ENCODE measurements at regions not wholly inside any gene's neighbourhood (a gene's known extent, or its start where the extent isn't known, plus 50 kb on each side); places are given as distances from the start of the nearest gene placed in this dataset.
"Not testable (repeated sequence)": the region's sequence is repeated elsewhere in the genome, so short reads cannot be mapped to it uniquely, and the experiment has no call there.

GRCh38 chr15:26007151-26007550 lies 144.0 kb upstream of the ATP10A start:
- no peak overlapping the region for H3K27ac ChIP-seq (ENCODE audit: low read depth, low read length)
- H3K27me3 ChIP-seq (ENCODE audit: control insufficient read depth, insufficient read depth, low read length): peaks cover 2% of the 10 kb centered on the region
- TF ChIP-seq, protein P1, sequence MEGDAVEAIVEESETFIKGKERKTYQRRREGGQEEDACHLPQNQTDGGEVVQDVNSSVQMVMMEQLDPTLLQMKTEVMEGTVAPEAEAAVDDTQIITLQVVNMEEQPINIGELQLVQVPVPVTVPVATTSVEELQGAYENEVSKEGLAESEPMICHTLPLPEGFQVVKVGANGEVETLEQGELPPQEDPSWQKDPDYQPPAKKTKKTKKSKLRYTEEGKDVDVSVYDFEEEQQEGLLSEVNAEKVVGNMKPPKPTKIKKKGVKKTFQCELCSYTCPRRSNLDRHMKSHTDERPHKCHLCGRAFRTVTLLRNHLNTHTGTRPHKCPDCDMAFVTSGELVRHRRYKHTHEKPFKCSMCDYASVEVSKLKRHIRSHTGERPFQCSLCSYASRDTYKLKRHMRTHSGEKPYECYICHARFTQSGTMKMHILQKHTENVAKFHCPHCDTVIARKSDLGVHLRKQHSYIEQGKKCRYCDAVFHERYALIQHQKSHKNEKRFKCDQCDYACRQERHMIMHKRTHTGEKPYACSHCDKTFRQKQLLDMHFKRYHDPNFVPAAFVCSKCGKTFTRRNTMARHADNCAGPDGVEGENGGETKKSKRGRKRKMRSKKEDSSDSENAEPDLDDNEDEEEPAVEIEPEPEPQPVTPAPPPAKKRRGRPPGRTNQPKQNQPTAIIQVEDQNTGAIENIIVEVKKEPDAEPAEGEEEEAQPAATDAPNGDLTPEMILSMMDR (IDR thresholded peaks at IDR 0.05; ENCODE audit: low read depth, low read length): no peak
- no peak overlapping the region for H3K4me3 ChIP-seq (ENCODE audit: low read depth, low read length)
- DNase-seq (ENCODE audit: low read depth, low spot score): no peak
- ChIA-PET POLR2A (no interaction called here), CTCF (no interaction called here)
- H3K9me3 ChIP-seq (ENCODE audit: control insufficient read depth, insufficient read depth, low read length): no peaks in the 10 kb centered on the region

DNA sequence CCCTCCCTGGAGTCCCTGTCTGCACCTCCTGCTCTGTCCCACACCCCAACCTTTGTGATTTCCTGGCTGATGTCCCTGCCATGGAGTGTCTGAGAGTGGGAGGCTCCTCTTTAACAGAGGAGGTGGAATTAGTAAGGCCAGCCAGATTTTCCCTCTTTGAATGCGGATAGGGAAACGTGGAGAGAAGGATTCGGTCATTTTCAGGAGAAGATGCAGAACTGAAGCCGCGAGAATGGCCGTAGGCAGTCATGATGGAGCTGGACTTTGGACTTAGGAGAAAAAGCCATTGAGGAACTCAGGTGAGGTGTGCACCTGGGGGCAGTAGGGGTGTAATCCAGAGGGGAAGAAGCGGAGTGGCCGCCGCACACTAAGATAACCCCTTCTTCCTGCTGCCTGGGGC lies 138.1 kb upstream of the ATP10A start:
- H3K27me3 ChIP-seq (ENCODE audit: control insufficient read depth, insufficient read depth, low read length): no peaks in the 10 kb centered on the region
- TF ChIP-seq, protein P1 (IDR thresholded peaks at IDR 0.05; ENCODE audit: low read depth, low read length): no peak
- CTCF ChIA-PET: no interaction called here
- POLR2A ChIA-PET: no interaction called here
- H3K9me3 ChIP-seq (ENCODE audit: control insufficient read depth, insufficient read depth, low read length): no peaks in the 10 kb centered on the region
- H3K4me3 ChIP-seq (ENCODE audit: low read depth, low read length): no peak overlapping the region
- no peak for DNase-seq (ENCODE audit: low read depth, low spot score)
- H3K27ac ChIP-seq (ENCODE audit: low read depth, low read length): no peak overlapping the region

- Histone ChIP-seq H3K9me3 (ENCODE audit: control insufficient read depth, insufficient read depth, low read length) (peaks cover 8% of the 10 kb centered on the region), H3K27ac (ENCODE audit: low read depth, low read length) (no peak overlapping the region), H3K27me3 (ENCODE audit: control insufficient read depth, insufficient read depth, low read length) (no peaks in the 10 kb centered on the region), H3K4me3 (ENCODE audit: low read depth, low read length) (no peak overlapping the region)
- ChIA-PET POLR2A (no interaction called here), CTCF (no interaction called here)
- DNase-seq (ENCODE audit: low read depth, low spot score): no peak
- TF ChIP-seq, protein P1 (IDR thresholded peaks at IDR 0.05; ENCODE audit: low read depth, low read length): no peak
Observed at GRCh38 chr15:25993506-25993905, 130.4 kb upstream of the ATP10A start.

DNA sequence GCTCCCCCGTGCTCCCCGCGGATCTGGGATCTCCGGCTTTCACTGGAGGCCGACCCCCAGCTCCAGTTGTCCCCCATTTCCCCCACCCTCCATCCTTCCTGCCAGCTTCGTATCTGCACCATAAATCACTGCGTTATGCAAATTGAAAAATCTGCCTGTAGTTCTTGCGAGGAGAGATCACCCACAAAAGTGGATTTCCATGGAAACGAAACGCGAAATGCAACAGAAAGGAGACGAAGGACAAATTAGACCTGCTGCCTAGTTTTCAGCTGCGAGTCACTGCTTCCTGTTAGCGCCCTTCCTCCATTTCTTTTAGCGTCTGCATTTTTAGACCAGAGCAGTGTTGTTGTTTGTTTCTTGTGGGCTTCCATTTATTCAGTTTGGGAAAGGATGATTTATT lies 127.1 kb upstream of the ATP10A start:
- POLR2A ChIA-PET: no interaction called here
- TF ChIP-seq, protein P1 (IDR thresholded peaks at IDR 0.05; ENCODE audit: low read depth, low read length): no peak

GRCh38 chr15:25989327-25989726 lies 126.2 kb upstream of the ATP10A start:
- ChIA-PET CTCF (no interaction called here), POLR2A (no interaction called here)
- TF ChIP-seq, protein P1 (IDR thresholded peaks at IDR 0.05; ENCODE audit: low read depth, low read length): no peak
- Histone ChIP-seq H3K9me3 (ENCODE audit: control insufficient read depth, insufficient read depth, low read length) (peaks cover 8% of the 10 kb centered on the region), H3K4me3 (ENCODE audit: low read depth, low read length) (no peak overlapping the region), H3K27ac (ENCODE audit: low read depth, low read length) (no peak overlapping the region), H3K27me3 (ENCODE audit: control insufficient read depth, insufficient read depth, low read length) (no peaks in the 10 kb centered on the region)
- DNase-seq (ENCODE audit: low read depth, low spot score): no peak

More for the DNA sequence above, 127.1 kb upstream of the ATP10A start:
- no peak for DNase-seq (ENCODE audit: low read depth, low spot score)
- Histone ChIP-seq H3K27me3 (ENCODE audit: control insufficient read depth, insufficient read depth, low read length) (no peaks in the 10 kb centered on the region), H3K4me3 (ENCODE audit: low read depth, low read length) (no peak overlapping the region), H3K9me3 (ENCODE audit: control insufficient read depth, insufficient read depth, low read length) (peaks cover 8% of the 10 kb centered on the region), H3K27ac (ENCODE audit: low read depth, low read length) (no peak overlapping the region)
- CTCF ChIA-PET: no interaction called here

- H3K4me3 ChIP-seq (ENCODE audit: low read depth, low read length); CTCF ChIA-PET; H3K9me3 ChIP-seq (ENCODE audit: control insufficient read depth, insufficient read depth, low read length); DNase-seq (ENCODE audit: low read depth, low spot score); H3K27me3 ChIP-seq (ENCODE audit: control insufficient read depth, insufficient read depth, low read length); POLR2A ChIA-PET; H3K27ac ChIP-seq (ENCODE audit: low read depth, low read length): not testable (repeated sequence)
Observed at GRCh38 chr15:25988716-25989115, 125.6 kb upstream of the ATP10A start.
